ENCODE measurements at regions not wholly inside any gene's neighbourhood (a gene's known extent, or its start where the extent isn't known, plus 50 kb on each side); places are given as distances from the start of the nearest gene placed in this dataset.

- no peaks in the 10 kb centered on the region for H3K36me3 ChIP-seq
- TF ChIP-seq CTCF (IDR thresholded peaks at IDR 0.05) (no peak), POLR2A (IDR thresholded peaks at IDR 0.05) (no peak)
- ATAC-seq (no peak), DNase-seq (no peak)
- H3K27ac ChIP-seq: no peak overlapping the region
- no peaks in the 10 kb centered on the region for H3K4me1 ChIP-seq
- H3K27me3 ChIP-seq: no peaks in the 10 kb centered on the region
- intact Hi-C loops (cut with DNase I): no loop called here
- H3K9me3 ChIP-seq: peaks cover 0 to 17% (median 5%) of the 10 kb centered on the region in 12 donors
- no peak overlapping the region for H3K4me3 ChIP-seq
- WGBS, 4 donors: 44 to 48% (median 46%) methylated on average over 3 of the region's 3 CpGs
Measured at GRCh38 chr11:81388326-81388725, 1345.3 kb downstream of the FAM181B start.

- Histone ChIP-seq H3K4me1 (no peaks in the 10 kb centered on the region), H3K36me3 (no peaks in the 10 kb centered on the region), H3K27me3 (no peaks in the 10 kb centered on the region), H3K27ac (no peak overlapping the region), H3K9me3 (peaks cover 0 to 15% (median 5%) of the 10 kb centered on the region in 12 donors), H3K4me3 (no peak overlapping the region)
- TF ChIP-seq CTCF (IDR thresholded peaks at IDR 0.05) (no peak), POLR2A (IDR thresholded peaks at IDR 0.05) (no peak)
- DNase-seq (no peak), ATAC-seq (no peak)
- WGBS, 4 donors: 37 to 65% (median 41%) methylated on average over 1 of the region's 1 CpG
- intact Hi-C loops (cut with DNase I): no loop called here
Measured at GRCh38 chr11:81380395-81380794, 1353.3 kb downstream of the FAM181B start.

- H3K4me3 ChIP-seq: no peak overlapping the region
- ATAC-seq (no peak), DNase-seq (no peak)
- H3K27ac ChIP-seq: no peak overlapping the region
- H3K9me3 ChIP-seq: peaks cover 0 to 14% (median 0%) of the 10 kb centered on the region in 12 donors
- no peaks in the 10 kb centered on the region for H3K27me3 ChIP-seq
- intact Hi-C loops (cut with DNase I): no loop called here
- WGBS, 4 donors: 57 to 69% (median 66%) methylated on average over 2 of the region's 2 CpGs
- no peak for TF ChIP-seq CTCF (IDR thresholded peaks at IDR 0.05)
- no peak for TF ChIP-seq POLR2A (IDR thresholded peaks at IDR 0.05)
- H3K4me1 ChIP-seq: no peaks in the 10 kb centered on the region
- no peaks in the 10 kb centered on the region for H3K36me3 ChIP-seq
Measured at GRCh38 chr11:81377418-81377817, 1356.2 kb downstream of the FAM181B start.

- peaks cover 0 to 15% (median 0%) of the 10 kb centered on the region in 12 donors for H3K9me3 ChIP-seq
- intact Hi-C loops (cut with DNase I): no loop called here
- WGBS, 4 donors: 78 to 87% (median 85%) methylated on average over 2 of the region's 2 CpGs
Measured at GRCh38 chr11:81373986-81374385, 1359.7 kb downstream of the FAM181B start.

More at GRCh38 chr11:81373986-81374385, 1359.7 kb downstream of the FAM181B start:
- DNase-seq (no peak), ATAC-seq (no peak)
- TF ChIP-seq POLR2A (IDR thresholded peaks at IDR 0.05) (no peak), CTCF (IDR thresholded peaks at IDR 0.05) (no peak)
- no peaks in the 10 kb centered on the region for H3K36me3 ChIP-seq
- H3K27me3 ChIP-seq: no peaks in the 10 kb centered on the region
- H3K27ac ChIP-seq: no peak overlapping the region
- H3K4me1 ChIP-seq: no peaks in the 10 kb centered on the region
- H3K4me3 ChIP-seq: no peak overlapping the region

Data from heart left ventricle (tissue), 16 donors.